Right lobe of liver (tissue), 6 donors: ENCODE measurements at regions not wholly inside any gene's neighbourhood (a gene's known extent, or its start where the extent isn't known, plus 50 kb on each side); places are given as distances from the start of the nearest gene placed in this dataset.
A peak's percentile ranks its signal among the peaks of the same experiment; 100 is the strongest.

Experiments used
- ATAC-seq, 4 donors: fragments of 200-7000 bp; cut with Tn5 transposase; one replicate each; pipeline ENCODE4 v1.9.1; 2020; ENCODE audit warnings: mild to moderate bottlenecking in 4 of 4, moderate library complexity in 4 of 4
- DNase-seq, 3 donors: peaks; one replicate each; pipeline ENCODE4 v3.0.0-alpha.2; 2020
- H3K27ac ChIP-seq, 3 donors: fragments of 200-600 bp; one replicate each; pipeline ENCODE4 v1.8.0; 2022
- H3K27me3 ChIP-seq, 2 donors: fragments of 200-600 bp; one replicate each; pipeline ENCODE4 v1.8.0; 2022
- H3K36me3 ChIP-seq, 4 donors: fragments of 200-600 bp; sonication (generic) in 1 of 4; one replicate each; pipeline versions ENCODE4 v1.5.1 to v1.8.0; 2017 to 2022; ENCODE audit warnings: control low read depth in 1 of 4
- H3K4me1 ChIP-seq, 4 donors: fragments of 200-600 bp; sonication (generic) in 1 of 4; one replicate each; pipeline versions ENCODE4 v1.5.1 to v1.8.0; 2017 to 2022; ENCODE audit warnings: control low read depth in 1 of 4
- H3K4me3 ChIP-seq, 3 donors: fragments of 200-600 bp; one replicate each; pipeline ENCODE4 v1.8.0; 2022
- H3K9me3 ChIP-seq, 4 donors: fragments of 200-600 bp; sonication (generic) in 1 of 4; one replicate each; pipeline versions ENCODE4 v1.5.1 to v1.8.0; 2017 to 2022; ENCODE audit warnings: control low read depth in 1 of 4
- CTCF ChIP-seq, 4 donors: fragments of 200-600 bp in 3 of 4; fragments of 450-650 bp in 1 of 4; IDR thresholded peaks; one replicate each; pipeline versions ENCODE4 v1.5.1 to v1.8.0; 2016 to 2022; ENCODE audit warnings: antibody characterized with exemption in 4 of 4, mild to moderate bottlenecking in 2 of 4
- POLR2A ChIP-seq: fragments of 450-650 bp; IDR thresholded peaks from one replicate; pipeline ENCODE4 v1.6.1; 2017; ENCODE audit warnings: antibody characterized with exemption, mild to moderate bottlenecking
- WGBS: methylation state at CpG from one replicate; pipeline ENCODE4 v1.1.6; 2018; ENCODE audit warnings: low coverage, low lambda C conversion rate; ENCODE audit not compliant: insufficient coverage; ENCODE audit errors: missing lambda C conversion rate; 5-methylcytosine and 5-hydroxymethylcytosine counted together
- intact Hi-C, 2 donors: fragments of 100-400 bp; cut with DNase I; formaldehyde crosslinking; loops; one replicate each; pipeline versions ENCODE4 v1.11.2 to v1.14.1; 2022
- donor health status: DM: no; HTN: yes; CAD: no.
- donor health status: DM: no; HTN: no; CAD: no.
- donor health status: DM: no; HTN: no; CAD: no.
- donor health status: DM: no; HTN: yes; CAD: no.
- donor health status: DM: no; HTN: yes; CAD: no.

GRCh38 chr14:58793131-58793740 lies 155.5 kb downstream of the DACT1 start:
- Histone ChIP-seq H3K27ac (no peak overlapping the region), H3K27me3 (no peaks in the 10 kb centered on the region), H3K4me3 (no peak overlapping the region), H3K4me1 (peaks cover 0 to 10% (median 0%) of the 10 kb centered on the region in 4 donors), H3K36me3 (no peaks in the 10 kb centered on the region), H3K9me3 (no peaks in the 10 kb centered on the region)
- intact Hi-C loops = no loop called here
- DNase-seq (no peak), ATAC-seq (no peak)
- TF ChIP-seq CTCF (IDR thresholded peaks at IDR 0.05) = no peak
- WGBS = 68% methylated on average over 4 of the region's 4 CpGs

GRCh38 chr14:58794993-58795762 lies 157.4 kb downstream of the DACT1 start:
- ATAC-seq = no peak
- H3K4me1 ChIP-seq = peaks cover 0 to 10% (median 0%) of the 10 kb centered on the region in 4 donors
- intact Hi-C loops = no loop called here
- 62% methylated on average over 5 of the region's 5 CpGs for WGBS
- H3K36me3 ChIP-seq = no peaks in the 10 kb centered on the region
- TF ChIP-seq CTCF (IDR thresholded peaks at IDR 0.05) (no peak), POLR2A (no peak)
- H3K9me3 ChIP-seq = no peaks in the 10 kb centered on the region
- H3K27me3 ChIP-seq = no peaks in the 10 kb centered on the region
- no peak for DNase-seq
- no peak overlapping the region for H3K27ac ChIP-seq
- no peak overlapping the region for H3K4me3 ChIP-seq

GRCh38 chr14:58796242-58797009 lies 158.7 kb downstream of the DACT1 start:
- intact Hi-C loops = no loop called here
- no peaks in the 10 kb centered on the region for H3K36me3 ChIP-seq
- H3K4me1 ChIP-seq = peaks cover 0 to 10% (median 0%) of the 10 kb centered on the region in 4 donors
- no peaks in the 10 kb centered on the region for H3K9me3 ChIP-seq
- no peak overlapping the region for H3K4me3 ChIP-seq
- ATAC-seq = peak; percentile 76 to 95 (median 87)
- TF ChIP-seq POLR2A (no peak), CTCF (IDR thresholded peaks at IDR 0.05) (no peak)
- WGBS = 36% methylated on average over 5 of the region's 5 CpGs
- DNase-seq = no peak
- H3K27ac ChIP-seq = no peak overlapping the region
- H3K27me3 ChIP-seq = no peaks in the 10 kb centered on the region

- ATAC-seq (peak in 2 of 4 donors; percentile 23 to 41), DNase-seq (no peak)
- no peak overlapping the region for H3K4me3 ChIP-seq
- H3K36me3 ChIP-seq = no peaks in the 10 kb centered on the region
- 69% methylated on average over 4 of the region's 4 CpGs for WGBS
- TF ChIP-seq CTCF (IDR thresholded peaks at IDR 0.05) = no peak
- no peak for TF ChIP-seq POLR2A
- no peak overlapping the region for H3K27ac ChIP-seq
- peaks cover 0 to 10% (median 0%) of the 10 kb centered on the region in 4 donors for H3K4me1 ChIP-seq
- H3K27me3 ChIP-seq = no peaks in the 10 kb centered on the region
- H3K9me3 ChIP-seq = no peaks in the 10 kb centered on the region
- intact Hi-C loops = no loop called here
Measured at GRCh38 chr14:58797010-58797429, 159.3 kb downstream of the DACT1 start.
